GM23248 (cell line): ENCODE measurements at regions not wholly inside any gene's neighbourhood (a gene's known extent, or its start where the extent isn't known, plus 50 kb on each side); places are given as distances from the start of the nearest gene placed in this dataset.

ENCODE experiments used
- EZH2 ChIP-seq: fragments of 200-600 bp; sonication (generic); IDR thresholded peaks from 2 replicates; pipeline ENCODE4 v1.6.1; 2018; ENCODE audit warnings: antibody characterized with exemption, mild to moderate bottlenecking; ENCODE audit not compliant: insufficient read depth, poor library complexity, severe bottlenecking
- EZH2phosphoT487 ChIP-seq: fragments of 200-600 bp; sonication (generic); IDR thresholded peaks from 2 replicates; pipeline ENCODE4 v1.6.1; 2018; ENCODE audit warnings: antibody characterized with exemption, moderate library complexity, mild to moderate bottlenecking, low read depth; ENCODE audit not compliant: insufficient read depth

GRCh38 chr6:133673056-133673455 lies 215.9 kb upstream of the TCF21 start:
- TF ChIP-seq EZH2 = no peak
- no peak for TF ChIP-seq EZH2phosphoT487
